H9 (cell line): ENCODE measurements at regions not wholly inside any gene's neighbourhood (a gene's known extent, or its start where the extent isn't known, plus 50 kb on each side); places are given as distances from the start of the nearest gene placed in this dataset.

Experiments used
- DNase-seq: peaks from one replicate; pipeline ENCODE4 v3.0.0-alpha.2; 2017
- H2AFZ ChIP-seq: one replicate; pipeline ENCODE4 v1.6.1; 2013; ENCODE audit warnings: mild to moderate bottlenecking, low read length, control low read depth, moderate library complexity
- H2AK5ac ChIP-seq: 2 replicates; pipeline ENCODE4 v1.6.1; 2013; ENCODE audit warnings: low read length, control low read depth, mixed read lengths; ENCODE audit not compliant: insufficient read length
- H2BK120ac ChIP-seq: one replicate; pipeline ENCODE4 v1.6.1; 2013; ENCODE audit warnings: low read depth, mild to moderate bottlenecking, low read length, control low read depth, inconsistent platforms; ENCODE audit not compliant: poor library complexity, severe bottlenecking
- H2BK12ac ChIP-seq: 2 replicates; pipeline ENCODE4 v1.6.1; 2013; ENCODE audit warnings: low read length, control low read depth, mixed read lengths, low read depth; ENCODE audit not compliant: insufficient read length
- H2BK15ac ChIP-seq: 2 replicates; pipeline ENCODE4 v1.6.1; 2013; ENCODE audit warnings: low read depth, low read length, control low read depth
- H2BK20ac ChIP-seq: one replicate; pipeline ENCODE4 v1.6.1; 2013; ENCODE audit warnings: low read depth, mild to moderate bottlenecking, low read length, control low read depth, inconsistent platforms; ENCODE audit not compliant: poor library complexity, severe bottlenecking
- H2BK5ac ChIP-seq: 2 replicates; pipeline ENCODE4 v1.6.1; 2013; ENCODE audit warnings: low read length, control low read depth, mixed read lengths; ENCODE audit not compliant: insufficient read length
- H3K14ac ChIP-seq: 2 replicates; pipeline ENCODE4 v1.6.1; 2013; ENCODE audit warnings: low read length, control low read depth; ENCODE audit not compliant: insufficient read depth
- H3K18ac ChIP-seq: 2 replicates; pipeline ENCODE4 v1.6.1; 2013; ENCODE audit warnings: low read depth, mild to moderate bottlenecking, mixed read lengths, low read length, control low read depth; ENCODE audit not compliant: insufficient read length
- H3K23ac ChIP-seq: 2 replicates; pipeline ENCODE4 v1.6.1; 2013; ENCODE audit warnings: low read length, control low read depth, mixed read lengths, low read depth; ENCODE audit not compliant: insufficient read length
- H3K23me2 ChIP-seq: 2 replicates; pipeline ENCODE4 v1.6.1; 2013; ENCODE audit warnings: low read depth, mild to moderate bottlenecking, mixed read lengths, low read length, control low read depth; ENCODE audit not compliant: insufficient read length, poor library complexity, severe bottlenecking
- H3K27ac ChIP-seq: 2 replicates; pipeline ENCODE4 v1.5.1; 2013; ENCODE audit warnings: low read length, control low read depth, mixed read lengths, low read depth; ENCODE audit not compliant: insufficient read length
- H3K27me3 ChIP-seq: 2 replicates; pipeline ENCODE4 v1.6.1; 2013; ENCODE audit warnings: low read length, control low read depth, inconsistent platforms; ENCODE audit not compliant: insufficient read depth
- H3K4ac ChIP-seq: 2 replicates; pipeline ENCODE4 v1.6.1; 2013; ENCODE audit warnings: low read depth, mild to moderate bottlenecking, control low read depth, inconsistent platforms, low read length, moderate library complexity
- H3K4me1 ChIP-seq: 2 replicates; pipeline ENCODE4 v1.6.1; 2013; ENCODE audit warnings: low read length, control low read depth, inconsistent platforms; ENCODE audit not compliant: insufficient read depth
- H3K4me2 ChIP-seq: 2 replicates; pipeline ENCODE4 v1.6.1; 2013; ENCODE audit warnings: low read length, control low read depth, mixed read lengths; ENCODE audit not compliant: insufficient read length, insufficient read depth
- H3K56ac ChIP-seq: 2 replicates; pipeline ENCODE4 v1.6.1; 2013; ENCODE audit warnings: low read depth, mild to moderate bottlenecking, mixed read lengths, low read length, control low read depth; ENCODE audit not compliant: insufficient read length
- H3K79me1 ChIP-seq: 2 replicates; pipeline ENCODE4 v1.6.1; 2013; ENCODE audit warnings: low read depth, mild to moderate bottlenecking, moderate library complexity, low read length, control low read depth, inconsistent platforms; ENCODE audit not compliant: insufficient read depth, poor library complexity, severe bottlenecking
- H3K79me2 ChIP-seq: 2 replicates; pipeline ENCODE4 v1.6.1; 2013; ENCODE audit warnings: low read length, control low read depth, inconsistent platforms; ENCODE audit not compliant: insufficient read depth
- H3K9ac ChIP-seq: 2 replicates; pipeline ENCODE4 v1.6.1; 2013; ENCODE audit warnings: low read length, control low read depth, mixed read lengths; ENCODE audit not compliant: insufficient read length; ENCODE audit errors: extremely low read depth
- H3K9me3 ChIP-seq: one replicate; pipeline ENCODE4 v1.6.1; 2013; ENCODE audit warnings: low read depth, low read length, inconsistent platforms; ENCODE audit not compliant: control insufficient read depth
- H3T11ph ChIP-seq: one replicate; pipeline ENCODE4 v1.6.1; 2013; ENCODE audit warnings: mild to moderate bottlenecking, low read length, control low read depth, inconsistent platforms
- H4K20me1 ChIP-seq: one replicate; pipeline ENCODE4 v1.6.1; 2013; ENCODE audit not compliant: control insufficient read depth, insufficient read length, insufficient read depth
- H4K5ac ChIP-seq: 2 replicates; pipeline ENCODE4 v1.6.1; 2013; ENCODE audit warnings: low read depth, mild to moderate bottlenecking, mixed read lengths, low read length, control low read depth; ENCODE audit not compliant: insufficient read length
- H4K8ac ChIP-seq: replicated peaks from 2 replicates; pipeline ENCODE4 v1.6.1; 2013; ENCODE audit warnings: low read length, control low read depth, mixed read lengths, low read depth; ENCODE audit not compliant: insufficient read length
- H4K91ac ChIP-seq: 2 replicates; pipeline ENCODE4 v1.6.1; 2013; ENCODE audit warnings: low read depth, mild to moderate bottlenecking, moderate library complexity, mixed read lengths, low read length, control low read depth; ENCODE audit not compliant: insufficient read length
- H3K27ac Mint-ChIP-seq, 3 experiments: 2 replicates in 2 of 3; 3 replicates in 1 of 3; pipeline ENCODE4 v1.8.0; 2020 to 2021; ENCODE audit warnings: mixed read lengths in 3 of 3, mild to moderate bottlenecking in 1 of 3, moderate library complexity in 1 of 3
- H3K27me3 Mint-ChIP-seq: 2 replicates; pipeline ENCODE4 v1.8.0; 2021; ENCODE audit warnings: low read depth, mild to moderate bottlenecking, moderate library complexity, mixed read lengths
- H3K36me3 Mint-ChIP-seq, 3 experiments: 2 replicates in 2 of 3; 3 replicates in 1 of 3; pipeline ENCODE4 v1.8.0; 2020 to 2021; ENCODE audit warnings: low read depth in 3 of 3, mixed read lengths in 3 of 3; ENCODE audit not compliant: insufficient read depth in 1 of 3
- H3K4me1 Mint-ChIP-seq, 2 experiments: 2 replicates each; pipeline ENCODE4 v1.8.0; 2020; ENCODE audit warnings: mixed read lengths in 2 of 2
- H3K4me3 Mint-ChIP-seq, 2 experiments: 2 replicates in 1 of 2; 3 replicates in 1 of 2; pipeline ENCODE4 v1.8.0; 2020 to 2021; ENCODE audit warnings: mild to moderate bottlenecking in 2 of 2, mixed read lengths in 2 of 2, moderate library complexity in 1 of 2
- H3K9me3 Mint-ChIP-seq, 2 experiments: 2 replicates in 1 of 2; 3 replicates in 1 of 2; pipeline ENCODE4 v1.8.0; 2020; ENCODE audit warnings: mild to moderate bottlenecking in 2 of 2, mixed read lengths in 2 of 2, moderate library complexity in 1 of 2
- WGBS: extraction: QIAGEN DNeasy Blood & Tissue Kit; methylation state at CpG from one replicate; pipeline ENCODE4 v1.1.7; 2013; ENCODE audit warnings: missing lambda C conversion rate, low lambda C conversion rate, mixed read lengths; ENCODE audit not compliant: insufficient read length; ENCODE audit errors: extremely low coverage; 5-methylcytosine and 5-hydroxymethylcytosine counted together
- TF ChIP-seq, protein P1 (sequence below): fragments of 200-600 bp; sonication (generic); conservative IDR thresholded peaks from 3 replicates; pipeline ENCODE4 v1.8.0; 2021; ENCODE audit warnings: antibody characterized with exemption, mild to moderate bottlenecking

- Histone ChIP-seq H2BK15ac (no peak overlapping the region), H3K79me2 (no peaks in the 10 kb centered on the region), H4K91ac (no peak overlapping the region), H3K27ac (no peak overlapping the region), H3K4me1 (peaks cover 4% of the 10 kb centered on the region; the same call in 1 of the 2 replicates), H3K27me3 (no peaks in the 10 kb centered on the region), H3K18ac (no peak overlapping the region), H3K79me1 (no peaks in the 10 kb centered on the region), H4K5ac (no peak overlapping the region), H3K9ac (no peak overlapping the region), H3K4ac (no peak overlapping the region), H2AK5ac (no peak overlapping the region), H4K20me1 (no peaks in the 10 kb centered on the region), H2BK12ac (no peak overlapping the region), H3K23ac (no peak overlapping the region), H2BK120ac (no peak overlapping the region), H3K56ac (no peak overlapping the region), H4K8ac (no peak overlapping the region), H3T11ph (no peak overlapping the region), H3K4me2 (no peak overlapping the region), H3K9me3 (no peaks in the 10 kb centered on the region), H3K23me2 (no peaks in the 10 kb centered on the region), H2BK5ac (no peak overlapping the region), H3K14ac (no peak overlapping the region; the same call in 1 of the 2 replicates), H2BK20ac (no peak overlapping the region), H2AFZ (no peak overlapping the region)
- TF ChIP-seq, protein P1, sequence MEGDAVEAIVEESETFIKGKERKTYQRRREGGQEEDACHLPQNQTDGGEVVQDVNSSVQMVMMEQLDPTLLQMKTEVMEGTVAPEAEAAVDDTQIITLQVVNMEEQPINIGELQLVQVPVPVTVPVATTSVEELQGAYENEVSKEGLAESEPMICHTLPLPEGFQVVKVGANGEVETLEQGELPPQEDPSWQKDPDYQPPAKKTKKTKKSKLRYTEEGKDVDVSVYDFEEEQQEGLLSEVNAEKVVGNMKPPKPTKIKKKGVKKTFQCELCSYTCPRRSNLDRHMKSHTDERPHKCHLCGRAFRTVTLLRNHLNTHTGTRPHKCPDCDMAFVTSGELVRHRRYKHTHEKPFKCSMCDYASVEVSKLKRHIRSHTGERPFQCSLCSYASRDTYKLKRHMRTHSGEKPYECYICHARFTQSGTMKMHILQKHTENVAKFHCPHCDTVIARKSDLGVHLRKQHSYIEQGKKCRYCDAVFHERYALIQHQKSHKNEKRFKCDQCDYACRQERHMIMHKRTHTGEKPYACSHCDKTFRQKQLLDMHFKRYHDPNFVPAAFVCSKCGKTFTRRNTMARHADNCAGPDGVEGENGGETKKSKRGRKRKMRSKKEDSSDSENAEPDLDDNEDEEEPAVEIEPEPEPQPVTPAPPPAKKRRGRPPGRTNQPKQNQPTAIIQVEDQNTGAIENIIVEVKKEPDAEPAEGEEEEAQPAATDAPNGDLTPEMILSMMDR, result no peak
- no peak for DNase-seq
- no peaks in the 10 kb centered on the region for H3K9me3 Mint-ChIP-seq
- H3K27me3 Mint-ChIP-seq, result peaks cover 4% of the 10 kb centered on the region
- H3K36me3 Mint-ChIP-seq, result peaks cover 0 to 3% (median 0%) of the 10 kb centered on the region in 3 experiments; a peak in 1 of 7 replicates
- no peak overlapping the region; a peak in 1 of 5 replicates for H3K4me3 Mint-ChIP-seq
- H3K4me1 Mint-ChIP-seq, result peaks cover 0 to 13% of the 10 kb centered on the region in 2 experiments; a peak in 2 of 4 replicates
- WGBS, result no CpG with 5 or more reads among the region's 4 CpGs
- no peak overlapping the region for H3K27ac Mint-ChIP-seq
Observed at GRCh38 chr1:64348270-64348960, 121.5 kb upstream of the CACHD1 start.
